Natural killer cell treated with Interleukin-12 subunit alpha and Interleukin-12 subunit beta and Interleukin-15 and Interleukin-18, amount 100 ng/mL, for 72 hours (primary cell): ENCODE measurements at regions not wholly inside any gene's neighbourhood (a gene's known extent, or its start where the extent isn't known, plus 50 kb on each side); places are given as distances from the start of the nearest gene placed in this dataset.

ENCODE experiments used
- ATAC-seq, 2 donors: fragments of 150-1000 bp; cut with Tn5 transposase in 1 of 2; sonication (Bioruptor Pico), chemical (Tn5 transposase) in 1 of 2; 2 replicates each; pipeline ENCODE4 v1.10.0; 2021
- DNase-seq: peaks from one replicate; pipeline ENCODE4 v3.0.0; 2022; ENCODE audit warnings: low spot score
- H3K27ac Mint-ChIP-seq, 2 donors: 1 replicate in 1 of 2; 2 replicates in 1 of 2; pipeline ENCODE4 v1.8.0; 2022; ENCODE audit warnings: mixed read lengths in 2 of 2, mild to moderate bottlenecking in 1 of 2, moderate library complexity in 1 of 2
- H3K27me3 Mint-ChIP-seq, 2 donors: 1 replicate in 1 of 2; 2 replicates in 1 of 2; pipeline ENCODE4 v1.8.0; 2022; ENCODE audit warnings: mixed read lengths in 2 of 2
- H3K36me3 Mint-ChIP-seq: one replicate; pipeline ENCODE4 v1.8.0; 2022; ENCODE audit warnings: mixed read lengths
- H3K4me1 Mint-ChIP-seq, 2 donors: 1 replicate in 1 of 2; 2 replicates in 1 of 2; pipeline ENCODE4 v1.8.0; 2022; ENCODE audit warnings: low read depth in 2 of 2, mixed read lengths in 2 of 2, mild to moderate bottlenecking in 1 of 2
- H3K4me3 Mint-ChIP-seq: one replicate; pipeline ENCODE4 v1.8.0; 2022; ENCODE audit warnings: mixed read lengths
- H3K9me3 Mint-ChIP-seq: 2 replicates; pipeline ENCODE4 v1.8.0; 2022; ENCODE audit warnings: mixed read lengths

GRCh38 chr9:90308691-90309090 lies 333.9 kb downstream of the DIRAS2 start:
- ATAC-seq: no peak
- DNase-seq: no peak
- no peak overlapping the region for H3K4me3 Mint-ChIP-seq
- no peak overlapping the region for H3K27ac Mint-ChIP-seq
- no peaks in the 10 kb centered on the region for H3K36me3 Mint-ChIP-seq
- H3K4me1 Mint-ChIP-seq: no peaks in the 10 kb centered on the region
- no peaks in the 10 kb centered on the region for H3K9me3 Mint-ChIP-seq
- H3K27me3 Mint-ChIP-seq: peaks cover 19 to 44% of the 10 kb centered on the region in 2 donors

- Mint-ChIP-seq H3K36me3 (no peaks in the 10 kb centered on the region), H3K4me3 (no peak overlapping the region), H3K9me3 (no peaks in the 10 kb centered on the region), H3K27ac (no peak overlapping the region), H3K27me3 (peaks cover 17 to 34% of the 10 kb centered on the region in 2 donors), H3K4me1 (no peaks in the 10 kb centered on the region)
- no peak for DNase-seq
- no peak for ATAC-seq
These were observed 332.7 kb downstream of the DIRAS2 start for GRCh38 chr9:90309809-90310520.

GRCh38 chr9:90310521-90310876 lies 332.1 kb downstream of the DIRAS2 start:
- DNase-seq (no peak), ATAC-seq (no peak)
- Mint-ChIP-seq H3K4me1 (no peaks in the 10 kb centered on the region), H3K9me3 (no peaks in the 10 kb centered on the region), H3K27ac (no peak overlapping the region), H3K4me3 (no peak overlapping the region), H3K36me3 (no peaks in the 10 kb centered on the region), H3K27me3 (peaks cover 17 to 31% of the 10 kb centered on the region in 2 donors)

GRCh38 chr9:90311811-90312210 lies 330.8 kb downstream of the DIRAS2 start:
- Mint-ChIP-seq H3K27me3 (peaks cover 20 to 39% of the 10 kb centered on the region in 2 donors), H3K4me3 (no peak overlapping the region), H3K4me1 (no peaks in the 10 kb centered on the region), H3K9me3 (no peaks in the 10 kb centered on the region), H3K36me3 (no peaks in the 10 kb centered on the region), H3K27ac (no peak overlapping the region)
- ATAC-seq (no peak), DNase-seq (no peak)

- H3K36me3 Mint-ChIP-seq: no peaks in the 10 kb centered on the region
- H3K4me3 Mint-ChIP-seq: no peak overlapping the region
- H3K9me3 Mint-ChIP-seq: no peaks in the 10 kb centered on the region
- peaks cover 18 to 28% of the 10 kb centered on the region in 2 donors for H3K27me3 Mint-ChIP-seq
- no peak overlapping the region for H3K27ac Mint-ChIP-seq
- H3K4me1 Mint-ChIP-seq: no peaks in the 10 kb centered on the region
- no peak for DNase-seq
- no peak for ATAC-seq
These were observed 320.3 kb downstream of the DIRAS2 start for GRCh38 chr9:90322296-90322695.

GRCh38 chr9:90325913-90326653 lies 316.5 kb downstream of the DIRAS2 start:
- Mint-ChIP-seq H3K36me3 (no peaks in the 10 kb centered on the region), H3K27me3 (peaks cover 12 to 29% of the 10 kb centered on the region in 2 donors), H3K4me3 (no peak overlapping the region), H3K9me3 (no peaks in the 10 kb centered on the region), H3K4me1 (no peaks in the 10 kb centered on the region), H3K27ac (no peak overlapping the region)
- no peak for ATAC-seq
- no peak for DNase-seq

GRCh38 chr9:90330231-90330630 lies 312.4 kb downstream of the DIRAS2 start:
- no peaks in the 10 kb centered on the region for H3K36me3 Mint-ChIP-seq
- H3K9me3 Mint-ChIP-seq: no peaks in the 10 kb centered on the region
- H3K27ac Mint-ChIP-seq: no peak overlapping the region
- H3K27me3 Mint-ChIP-seq: peaks cover 34 to 35% of the 10 kb centered on the region in 2 donors
- no peaks in the 10 kb centered on the region for H3K4me1 Mint-ChIP-seq
- ATAC-seq: no peak
- H3K4me3 Mint-ChIP-seq: no peak overlapping the region
- DNase-seq: no peak

- H3K4me1 Mint-ChIP-seq: no peaks in the 10 kb centered on the region
- no peak for DNase-seq
- ATAC-seq: no peak
- no peak overlapping the region for H3K27ac Mint-ChIP-seq
- H3K27me3 Mint-ChIP-seq: peaks cover 33 to 50% of the 10 kb centered on the region in 2 donors
- H3K36me3 Mint-ChIP-seq: no peaks in the 10 kb centered on the region
- no peaks in the 10 kb centered on the region for H3K9me3 Mint-ChIP-seq
- H3K4me3 Mint-ChIP-seq: no peak overlapping the region
These were observed 310.6 kb downstream of the DIRAS2 start for GRCh38 chr9:90331826-90332575.

GRCh38 chr9:90333226-90333625 lies 309.4 kb downstream of the DIRAS2 start:
- Mint-ChIP-seq H3K27me3 (peaks cover 28 to 57% of the 10 kb centered on the region in 2 donors), H3K36me3 (no peaks in the 10 kb centered on the region), H3K27ac (no peak overlapping the region), H3K4me1 (no peaks in the 10 kb centered on the region), H3K9me3 (no peaks in the 10 kb centered on the region), H3K4me3 (no peak overlapping the region)
- DNase-seq (no peak), ATAC-seq (no peak)

GRCh38 chr9:90340421-90340820 lies 302.2 kb downstream of the DIRAS2 start:
- Mint-ChIP-seq H3K36me3 (no peaks in the 10 kb centered on the region), H3K4me3 (no peak overlapping the region), H3K27ac (no peak overlapping the region), H3K9me3 (no peaks in the 10 kb centered on the region), H3K27me3 (peaks cover 35 to 54% of the 10 kb centered on the region in 2 donors), H3K4me1 (no peaks in the 10 kb centered on the region)
- ATAC-seq (no peak), DNase-seq (no peak)

- H3K4me3 Mint-ChIP-seq: no peak overlapping the region
- peaks cover 41 to 52% of the 10 kb centered on the region in 2 donors for H3K27me3 Mint-ChIP-seq
- H3K36me3 Mint-ChIP-seq: no peaks in the 10 kb centered on the region
- ATAC-seq: no peak
- no peak for DNase-seq
- no peaks in the 10 kb centered on the region for H3K4me1 Mint-ChIP-seq
- no peaks in the 10 kb centered on the region for H3K9me3 Mint-ChIP-seq
- H3K27ac Mint-ChIP-seq: no peak overlapping the region
These were observed 300.0 kb downstream of the DIRAS2 start for GRCh38 chr9:90342607-90343006.

- no peak overlapping the region for H3K4me3 Mint-ChIP-seq
- ATAC-seq: no peak
- no peaks in the 10 kb centered on the region for H3K9me3 Mint-ChIP-seq
- H3K4me1 Mint-ChIP-seq: no peaks in the 10 kb centered on the region
- no peak for DNase-seq
- H3K27me3 Mint-ChIP-seq: peaks cover 49 to 55% of the 10 kb centered on the region in 2 donors
- H3K36me3 Mint-ChIP-seq: no peaks in the 10 kb centered on the region
- no peak overlapping the region for H3K27ac Mint-ChIP-seq
These were observed 299.3 kb downstream of the DIRAS2 start for GRCh38 chr9:90343366-90343765.

GRCh38 chr9:90343991-90344390 lies 298.6 kb downstream of the DIRAS2 start:
- no peak overlapping the region for H3K4me3 Mint-ChIP-seq
- no peak for ATAC-seq
- H3K36me3 Mint-ChIP-seq: no peaks in the 10 kb centered on the region
- H3K27me3 Mint-ChIP-seq: peaks cover 52 to 57% of the 10 kb centered on the region in 2 donors
- no peak for DNase-seq
- no peaks in the 10 kb centered on the region for H3K4me1 Mint-ChIP-seq
- H3K27ac Mint-ChIP-seq: no peak overlapping the region
- H3K9me3 Mint-ChIP-seq: no peaks in the 10 kb centered on the region

GRCh38 chr9:90365666-90366065 lies 277.0 kb downstream of the DIRAS2 start:
- ATAC-seq: no peak
- no peak overlapping the region for H3K4me3 Mint-ChIP-seq
- no peak overlapping the region for H3K27ac Mint-ChIP-seq
- DNase-seq: no peak
- H3K4me1 Mint-ChIP-seq: no peaks in the 10 kb centered on the region
- no peaks in the 10 kb centered on the region for H3K36me3 Mint-ChIP-seq
- peaks cover 36 to 53% of the 10 kb centered on the region in 2 donors for H3K27me3 Mint-ChIP-seq
- no peaks in the 10 kb centered on the region for H3K9me3 Mint-ChIP-seq
